Neural progenitor cell (in vitro differentiated cells): ENCODE measurements at regions not wholly inside any gene's neighbourhood (a gene's known extent, or its start where the extent isn't known, plus 50 kb on each side); places are given as distances from the start of the nearest gene placed in this dataset.

Experiments
- DNase-seq: peaks from one replicate; pipeline ENCODE4 v3.0.0-alpha.2; 2016; ENCODE audit warnings: low spot score
- H2AFZ ChIP-seq: fragments of 200-600 bp; sonication (generic); replicated peaks from 2 replicates; pipeline ENCODE4 v1.6.1; 2016; ENCODE audit warnings: antibody characterized with exemption
- H3F3A ChIP-seq: fragments of 200-600 bp; sonication (generic); 2 replicates; pipeline ENCODE4 v1.6.1; 2016; ENCODE audit warnings: antibody characterized with exemption, low read depth
- H3K27ac ChIP-seq: fragments of 200-600 bp; sonication (generic); 2 replicates; pipeline ENCODE4 v1.5.1; 2016; ENCODE audit warnings: mild to moderate bottlenecking
- H3K27me3 ChIP-seq: fragments of 200-600 bp; sonication (generic); 2 replicates; pipeline ENCODE4 v1.6.1; 2016; ENCODE audit warnings: mild to moderate bottlenecking, moderate library complexity
- H3K36me3 ChIP-seq: fragments of 200-600 bp; sonication (generic); 2 replicates; pipeline ENCODE4 v1.5.1; 2016
- H3K4me1 ChIP-seq: fragments of 200-600 bp; sonication (generic); 2 replicates; pipeline ENCODE4 v1.6.1; 2016; ENCODE audit warnings: mixed run types
- H3K4me2 ChIP-seq: fragments of 200-600 bp; sonication (generic); 2 replicates; pipeline ENCODE4 v1.6.1; 2016
- H3K4me3 ChIP-seq: fragments of 200-600 bp; sonication (generic); 2 replicates; pipeline ENCODE4 v1.5.1; 2016
- H3K79me2 ChIP-seq: fragments of 200-600 bp; sonication (generic); 2 replicates; pipeline ENCODE4 v1.6.1; 2016; ENCODE audit warnings: low read depth
- H3K9ac ChIP-seq: fragments of 200-600 bp; sonication (generic); 2 replicates; pipeline ENCODE4 v1.6.1; 2016
- H3K9me3 ChIP-seq: fragments of 200-600 bp; sonication (generic); 2 replicates; pipeline ENCODE4 v1.5.1; 2016; ENCODE audit warnings: low read depth
- H4K20me1 ChIP-seq: fragments of 200-600 bp; sonication (generic); 2 replicates; pipeline ENCODE4 v1.6.1; 2016; ENCODE audit warnings: low read depth
- H3K27ac Mint-ChIP-seq: 3 replicates; pipeline ENCODE4 v1.8.0; 2021; ENCODE audit warnings: mixed read lengths
- H3K27me3 Mint-ChIP-seq: 2 replicates; pipeline ENCODE4 v1.8.0; 2022; ENCODE audit warnings: low read depth, mild to moderate bottlenecking, inconsistent platforms, moderate library complexity, mixed read lengths; ENCODE audit not compliant: insufficient read depth
- H3K36me3 Mint-ChIP-seq: 3 replicates; pipeline ENCODE4 v1.8.0; 2021; ENCODE audit warnings: mixed read lengths
- H3K4me1 Mint-ChIP-seq: 3 replicates; pipeline ENCODE4 v1.8.0; 2021; ENCODE audit warnings: mixed read lengths
- H3K4me3 Mint-ChIP-seq: 3 replicates; pipeline ENCODE4 v1.8.0; 2021; ENCODE audit warnings: mild to moderate bottlenecking, moderate library complexity, mixed read lengths
- H3K9me3 Mint-ChIP-seq: 3 replicates; pipeline ENCODE4 v1.8.0; 2020; ENCODE audit warnings: mixed read lengths
- EZH2 ChIP-seq: fragments of 200-600 bp; sonication (generic); IDR thresholded peaks from 2 replicates; pipeline ENCODE4 v1.6.1; 2017; ENCODE audit warnings: antibody characterized with exemption, mild to moderate bottlenecking, moderate library complexity
- EZH2phosphoT487 ChIP-seq: fragments of 200-600 bp; sonication (generic); IDR thresholded peaks from 2 replicates; pipeline ENCODE4 v1.6.1; 2017; ENCODE audit warnings: antibody characterized with exemption
- TF ChIP-seq, protein P1 (sequence below): fragments of 200-600 bp; sonication (generic); IDR thresholded peaks from 2 replicates; pipeline ENCODE4 v1.5.1; 2017; ENCODE audit warnings: antibody characterized with exemption, mild to moderate bottlenecking

- H4K20me1 ChIP-seq = no peaks in the 10 kb centered on the region
- H3K36me3 ChIP-seq = no peaks in the 10 kb centered on the region
- H3K9ac ChIP-seq = no peak overlapping the region
- no peaks in the 10 kb centered on the region for H3F3A ChIP-seq
- Mint-ChIP-seq H3K4me3 (no peak overlapping the region), H3K27ac (no peak overlapping the region), H3K36me3 (no peaks in the 10 kb centered on the region), H3K27me3 (peaks cover 15% of the 10 kb centered on the region), H3K9me3 (no peaks in the 10 kb centered on the region), H3K4me1 (peaks cover 6% of the 10 kb centered on the region)
- H3K4me1 ChIP-seq = peaks cover 7% of the 10 kb centered on the region
- H3K27me3 ChIP-seq = no peaks in the 10 kb centered on the region
- H3K4me2 ChIP-seq = no peak overlapping the region
- no peak overlapping the region for H3K4me3 ChIP-seq
- H2AFZ ChIP-seq = no peak overlapping the region
- TF ChIP-seq, protein P1, sequence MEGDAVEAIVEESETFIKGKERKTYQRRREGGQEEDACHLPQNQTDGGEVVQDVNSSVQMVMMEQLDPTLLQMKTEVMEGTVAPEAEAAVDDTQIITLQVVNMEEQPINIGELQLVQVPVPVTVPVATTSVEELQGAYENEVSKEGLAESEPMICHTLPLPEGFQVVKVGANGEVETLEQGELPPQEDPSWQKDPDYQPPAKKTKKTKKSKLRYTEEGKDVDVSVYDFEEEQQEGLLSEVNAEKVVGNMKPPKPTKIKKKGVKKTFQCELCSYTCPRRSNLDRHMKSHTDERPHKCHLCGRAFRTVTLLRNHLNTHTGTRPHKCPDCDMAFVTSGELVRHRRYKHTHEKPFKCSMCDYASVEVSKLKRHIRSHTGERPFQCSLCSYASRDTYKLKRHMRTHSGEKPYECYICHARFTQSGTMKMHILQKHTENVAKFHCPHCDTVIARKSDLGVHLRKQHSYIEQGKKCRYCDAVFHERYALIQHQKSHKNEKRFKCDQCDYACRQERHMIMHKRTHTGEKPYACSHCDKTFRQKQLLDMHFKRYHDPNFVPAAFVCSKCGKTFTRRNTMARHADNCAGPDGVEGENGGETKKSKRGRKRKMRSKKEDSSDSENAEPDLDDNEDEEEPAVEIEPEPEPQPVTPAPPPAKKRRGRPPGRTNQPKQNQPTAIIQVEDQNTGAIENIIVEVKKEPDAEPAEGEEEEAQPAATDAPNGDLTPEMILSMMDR = no peak
- no peaks in the 10 kb centered on the region for H3K9me3 ChIP-seq
- no peak for DNase-seq
- H3K27ac ChIP-seq = no peak overlapping the region
- H3K79me2 ChIP-seq = no peaks in the 10 kb centered on the region
These were observed 130.7 kb upstream of the IGSF21 start for GRCh38 chr1:17976854-17977253.

- no peak overlapping the region for H3K27ac Mint-ChIP-seq
- no peaks in the 10 kb centered on the region for H3K36me3 Mint-ChIP-seq
- H3K27me3 ChIP-seq = no peaks in the 10 kb centered on the region
- no peaks in the 10 kb centered on the region for H3K9me3 Mint-ChIP-seq
- TF ChIP-seq EZH2phosphoT487 (no peak), EZH2 (no peak)
- TF ChIP-seq, protein P1 = no peak
- DNase-seq = no peak
- no peak overlapping the region for H3K4me3 ChIP-seq
- no peaks in the 10 kb centered on the region for H3K79me2 ChIP-seq
- H3K4me1 ChIP-seq = peaks cover 7% of the 10 kb centered on the region
- no peaks in the 10 kb centered on the region for H3K36me3 ChIP-seq
- peaks cover 6% of the 10 kb centered on the region for H3K4me1 Mint-ChIP-seq
- H3K4me3 Mint-ChIP-seq = no peak overlapping the region
- peaks cover 13% of the 10 kb centered on the region for H3K27me3 Mint-ChIP-seq
- no peak overlapping the region for H3K4me2 ChIP-seq
- H3K9me3 ChIP-seq = no peaks in the 10 kb centered on the region
- no peak overlapping the region for H2AFZ ChIP-seq
- no peaks in the 10 kb centered on the region for H4K20me1 ChIP-seq
- no peaks in the 10 kb centered on the region for H3F3A ChIP-seq
- H3K27ac ChIP-seq = no peak overlapping the region
- no peak overlapping the region for H3K9ac ChIP-seq
These were observed 129.6 kb upstream of the IGSF21 start for GRCh38 chr1:17978016-17978415.

DNA sequence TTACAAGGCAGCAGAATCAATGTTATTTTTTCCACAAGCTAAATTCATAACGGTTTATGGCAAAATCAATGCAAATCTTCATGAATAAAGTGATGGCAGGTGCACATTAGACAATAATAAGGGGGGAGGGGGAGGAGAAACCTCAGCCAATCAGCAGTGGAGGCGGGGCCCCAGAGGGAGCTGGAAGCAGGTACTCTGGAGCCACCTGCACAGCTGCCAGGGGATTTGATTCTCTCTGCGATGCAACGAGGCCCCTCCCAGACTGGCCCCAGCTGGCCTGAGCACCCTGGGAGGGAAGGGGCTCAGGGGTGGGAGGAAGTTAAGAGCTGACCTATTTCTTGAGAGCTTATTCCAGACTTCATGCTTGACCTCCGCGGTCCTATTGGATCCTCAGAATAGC is 127.8 kb upstream of the IGSF21 start:
- Histone ChIP-seq H3K4me1 (no peaks in the 10 kb centered on the region), H3K4me2 (no peak overlapping the region), H3K36me3 (no peaks in the 10 kb centered on the region), H4K20me1 (no peaks in the 10 kb centered on the region), H3K79me2 (no peaks in the 10 kb centered on the region), H3K27ac (no peak overlapping the region), H3K9ac (no peak overlapping the region), H3K9me3 (no peaks in the 10 kb centered on the region), H3K27me3 (no peaks in the 10 kb centered on the region), H3F3A (no peaks in the 10 kb centered on the region), H2AFZ (no peak overlapping the region), H3K4me3 (no peak overlapping the region)
- Mint-ChIP-seq H3K4me3 (no peak overlapping the region), H3K27me3 (peaks cover 16% of the 10 kb centered on the region), H3K9me3 (no peaks in the 10 kb centered on the region), H3K27ac (no peak overlapping the region), H3K4me1 (no peaks in the 10 kb centered on the region), H3K36me3 (no peaks in the 10 kb centered on the region)
- TF ChIP-seq EZH2 = no peak
- TF ChIP-seq, protein P1 = no peak
- TF ChIP-seq EZH2phosphoT487 = no peak
- DNase-seq = no peak

DNA sequence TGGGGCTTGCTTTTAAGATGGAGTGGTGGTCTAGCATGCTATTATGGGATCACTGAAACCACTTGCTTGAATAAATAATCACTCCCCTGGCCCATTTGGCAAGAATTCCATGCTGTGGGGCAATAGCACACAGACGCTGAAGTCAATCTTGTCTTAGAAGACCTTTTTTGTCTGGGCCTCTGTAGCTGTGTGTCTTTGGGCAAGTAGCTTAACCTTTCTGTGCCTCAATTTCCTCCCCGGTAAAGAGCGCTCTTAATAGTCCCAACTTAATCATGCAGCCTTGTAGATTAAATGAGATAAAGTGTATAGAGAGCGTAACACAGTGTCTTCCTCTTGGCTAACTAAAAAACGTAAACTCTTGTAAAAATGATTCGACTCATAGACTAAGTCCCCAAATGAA is 125.4 kb upstream of the IGSF21 start:
- Histone ChIP-seq H2AFZ (no peak overlapping the region), H3K4me3 (no peak overlapping the region), H3K4me1 (no peaks in the 10 kb centered on the region), H4K20me1 (no peaks in the 10 kb centered on the region), H3K9me3 (no peaks in the 10 kb centered on the region), H3F3A (no peaks in the 10 kb centered on the region), H3K27ac (no peak overlapping the region), H3K36me3 (no peaks in the 10 kb centered on the region), H3K4me2 (no peak overlapping the region), H3K9ac (no peak overlapping the region), H3K79me2 (no peaks in the 10 kb centered on the region), H3K27me3 (no peaks in the 10 kb centered on the region)
- DNase-seq = no peak
- TF ChIP-seq, protein P1 = no peak
- TF ChIP-seq EZH2 = no peak
- TF ChIP-seq EZH2phosphoT487 = no peak
- H3K4me3 Mint-ChIP-seq = no peak overlapping the region
- H3K27ac Mint-ChIP-seq = no peak overlapping the region
- H3K9me3 Mint-ChIP-seq = no peaks in the 10 kb centered on the region
- peaks cover 17% of the 10 kb centered on the region for H3K27me3 Mint-ChIP-seq
- no peaks in the 10 kb centered on the region for H3K4me1 Mint-ChIP-seq
- no peaks in the 10 kb centered on the region for H3K36me3 Mint-ChIP-seq
